ENCODE measurements at regions not wholly inside any gene's neighbourhood (a gene's known extent, or its start where the extent isn't known, plus 50 kb on each side); places are given as distances from the start of the nearest gene placed in this dataset.

DNA sequence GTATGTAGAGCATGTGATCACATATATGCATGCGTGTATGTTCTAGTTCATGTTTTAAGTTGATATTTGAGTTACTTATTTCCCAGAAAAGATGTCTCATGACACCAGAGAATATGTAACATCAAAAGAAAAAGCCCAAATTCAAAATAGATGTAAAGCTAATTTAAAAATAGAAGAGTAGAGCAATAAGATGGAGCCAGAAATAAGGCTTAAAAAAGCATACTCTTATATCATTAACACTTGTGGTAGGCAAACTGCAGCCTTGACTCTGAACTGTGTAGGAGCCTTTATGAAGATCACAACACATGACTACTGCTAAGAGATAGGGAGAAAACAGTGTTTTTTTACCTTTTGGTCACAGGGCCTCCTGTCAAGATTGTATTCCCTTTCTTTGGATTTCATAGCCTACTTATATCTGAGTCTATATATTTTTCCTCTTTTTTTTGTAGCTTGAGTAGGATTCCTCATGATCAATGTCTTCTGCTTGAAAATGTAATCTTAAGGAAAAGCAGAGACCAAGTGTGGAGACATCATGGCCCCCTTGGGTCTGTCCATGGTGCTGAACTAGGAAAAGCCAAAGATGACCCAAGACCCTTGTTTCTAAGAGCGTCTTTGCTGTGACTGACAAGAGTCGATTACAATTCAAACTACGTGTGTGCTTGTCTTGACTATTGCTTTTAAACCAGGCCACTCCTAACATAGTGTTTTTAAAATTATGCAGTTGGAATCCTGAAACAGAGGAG is 390.4 kb downstream of the SHISA9 start:
- DNase-seq (ENCODE audit: low spot score), result no peak

DNA sequence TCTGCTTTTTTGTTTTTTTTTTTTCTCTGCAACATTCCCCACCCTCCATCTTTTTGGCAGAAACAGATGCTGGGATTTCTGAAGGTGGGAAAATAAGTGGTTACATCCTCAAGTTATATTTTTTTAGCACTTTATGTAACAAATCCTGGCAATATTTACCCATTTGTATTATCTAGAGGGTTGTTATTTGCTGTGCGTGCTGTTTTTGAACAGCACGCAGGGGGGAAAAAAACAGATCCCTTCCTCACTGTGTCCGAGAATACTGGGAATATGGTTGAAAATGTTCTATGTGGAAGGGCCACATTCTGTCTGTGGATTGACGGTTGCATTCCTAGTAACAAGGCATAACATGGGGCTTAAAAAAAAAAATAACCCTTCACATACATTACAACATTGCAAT is 394.8 kb downstream of the SHISA9 start:
- no peak for DNase-seq (ENCODE audit: low spot score)

DNA sequence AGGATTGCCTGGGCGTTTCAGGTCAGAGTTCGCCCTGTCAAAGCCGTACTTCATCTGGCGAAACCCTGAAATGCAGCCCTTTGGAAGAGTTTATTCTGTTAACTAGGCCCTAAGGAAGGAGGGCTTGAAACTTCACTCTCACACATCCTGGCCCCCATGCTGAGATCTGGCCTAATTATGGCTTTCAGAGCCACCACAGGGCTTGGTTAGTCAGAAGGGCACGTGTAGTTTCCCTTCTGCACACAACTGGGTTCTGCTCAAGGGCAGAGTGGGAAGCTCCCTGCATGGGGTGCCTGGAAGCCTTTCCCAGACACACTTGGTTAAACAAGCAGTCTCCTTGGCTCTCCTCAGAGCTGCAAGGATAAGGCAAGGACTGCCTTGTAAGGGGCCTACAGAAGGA is 397.3 kb downstream of the SHISA9 start:
- DNase-seq (ENCODE audit: low spot score), result no peak

DNA sequence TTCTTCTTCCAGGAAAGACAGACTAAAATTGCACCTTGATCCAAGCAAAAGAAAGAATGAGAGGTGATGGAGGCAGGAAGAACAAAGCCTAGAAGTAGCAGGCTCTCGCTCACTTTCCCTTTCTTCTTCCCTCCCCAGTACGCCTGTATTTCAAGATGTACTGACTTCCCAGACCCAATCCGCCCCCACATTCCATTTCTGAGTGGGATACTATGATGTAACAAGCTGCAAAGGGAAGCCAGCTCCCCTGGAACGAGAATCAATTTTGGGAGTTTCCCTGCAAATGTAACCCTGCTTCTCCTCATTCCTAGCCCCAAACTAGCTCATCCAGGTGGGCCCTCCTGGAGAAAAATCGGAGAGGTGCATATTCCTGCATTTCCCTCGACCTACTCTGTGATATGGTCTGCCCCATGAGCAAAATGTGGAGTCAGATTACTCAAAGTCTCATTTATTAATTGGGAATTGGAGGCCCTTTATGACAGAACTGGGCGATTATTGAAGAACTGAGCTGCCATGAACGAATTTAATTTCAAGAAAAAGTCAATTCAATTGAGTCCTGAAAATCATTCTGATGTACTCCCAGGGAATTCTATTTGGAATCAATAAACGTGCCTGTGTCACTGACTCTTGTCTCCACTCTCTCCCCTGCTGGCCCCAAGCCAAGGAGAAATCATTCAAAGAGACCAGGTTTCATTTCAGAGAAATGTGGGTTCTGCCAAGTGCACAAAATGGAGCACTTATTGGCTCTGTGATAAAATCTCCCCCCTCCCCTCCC is 398.9 kb downstream of the SHISA9 start:
- DNase-seq (ENCODE audit: low spot score), result no peak

DNA sequence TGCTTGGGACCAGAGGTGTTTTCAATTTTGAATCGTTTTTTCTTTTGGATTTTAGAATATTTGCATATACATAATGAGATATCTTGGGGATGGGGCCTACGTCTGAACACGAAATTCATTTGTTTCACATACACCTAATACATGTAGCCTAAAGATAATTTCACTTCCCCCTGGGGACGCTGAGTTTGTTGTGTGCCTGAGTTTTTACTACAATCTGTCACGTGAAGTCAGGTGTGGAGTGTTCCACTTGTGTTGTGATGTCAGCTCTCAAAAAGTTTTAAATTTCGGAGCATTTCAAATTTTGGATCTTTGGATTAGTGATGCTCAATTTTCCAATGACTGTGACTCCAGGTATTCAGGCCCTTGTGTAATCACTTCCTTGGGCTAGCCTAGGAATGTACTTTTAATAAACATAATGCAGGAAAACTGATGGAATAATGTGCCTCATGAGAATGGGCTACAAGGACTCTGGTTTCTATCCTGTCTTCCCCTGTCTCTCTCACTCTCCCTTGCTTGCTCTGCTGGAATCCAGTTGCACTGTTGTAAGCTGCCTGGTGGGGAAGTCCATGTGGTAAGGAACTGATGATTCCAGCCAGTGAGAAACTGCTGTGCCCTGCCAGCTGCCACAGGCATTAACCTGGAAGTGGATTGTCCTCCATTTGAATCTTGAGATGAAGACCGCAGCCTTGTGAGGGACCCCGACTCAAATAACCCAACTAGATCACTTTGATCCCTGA is 403.8 kb downstream of the SHISA9 start:
- DNase-seq (ENCODE audit: low spot score), result no peak

DNA sequence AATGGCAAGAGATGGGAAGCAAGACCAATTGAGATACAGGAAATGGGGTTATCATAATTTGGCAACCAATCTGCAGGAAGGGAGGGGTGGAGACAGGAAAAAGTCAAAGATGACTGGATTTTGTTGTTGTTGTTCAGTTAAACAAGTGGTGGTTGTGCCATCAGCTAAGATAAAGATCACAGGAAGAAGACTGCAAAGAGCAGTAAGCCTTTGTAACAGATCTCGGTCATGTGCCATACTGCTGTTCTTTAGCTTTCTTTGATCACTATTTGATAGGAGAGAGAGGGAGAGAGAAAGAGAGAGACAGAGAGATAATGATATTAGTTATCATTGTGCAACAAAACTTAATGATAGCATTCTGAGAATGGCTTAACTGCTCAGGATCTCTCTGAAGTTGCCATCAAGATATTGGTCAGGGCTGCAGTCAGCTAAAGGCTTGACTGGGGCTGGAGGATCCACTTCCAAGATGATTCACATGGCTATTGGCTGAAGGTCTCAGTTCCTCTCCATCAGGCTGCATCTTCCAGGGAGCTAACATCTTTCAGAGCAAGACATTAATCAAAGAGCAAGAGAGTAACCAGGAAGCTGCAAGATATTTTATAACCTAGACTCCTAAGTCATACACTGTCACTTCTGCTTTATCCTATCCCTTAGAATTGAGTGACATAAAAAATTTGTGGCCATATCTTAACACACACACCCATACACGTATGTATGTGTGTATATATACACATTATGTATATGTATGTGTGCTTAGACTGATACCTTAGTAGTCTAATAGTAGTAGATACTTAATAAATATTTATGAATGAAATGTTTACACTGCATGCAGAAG is 405.0 kb downstream of the SHISA9 start:
- no peak for DNase-seq (ENCODE audit: low spot score)

DNA sequence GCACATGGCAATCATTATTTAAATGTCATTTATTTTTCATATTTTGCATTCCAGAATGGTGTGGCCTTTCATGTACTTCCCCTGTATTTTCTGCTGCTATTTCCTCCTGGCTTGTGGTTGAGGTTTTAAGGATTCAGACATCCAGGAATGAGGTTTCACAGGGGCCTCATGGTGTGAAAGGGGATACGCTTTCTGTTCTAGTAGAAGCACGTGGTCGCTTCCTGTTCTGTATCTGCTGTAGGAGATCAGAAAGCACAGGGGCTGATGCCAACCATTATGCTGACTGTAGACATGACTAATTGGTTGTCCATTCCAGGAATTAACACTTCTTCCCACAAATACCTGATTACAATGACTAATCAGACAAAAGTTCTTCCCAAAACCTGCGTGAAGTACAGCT is 405.9 kb downstream of the SHISA9 start:
- DNase-seq (ENCODE audit: low spot score), result no peak

DNA sequence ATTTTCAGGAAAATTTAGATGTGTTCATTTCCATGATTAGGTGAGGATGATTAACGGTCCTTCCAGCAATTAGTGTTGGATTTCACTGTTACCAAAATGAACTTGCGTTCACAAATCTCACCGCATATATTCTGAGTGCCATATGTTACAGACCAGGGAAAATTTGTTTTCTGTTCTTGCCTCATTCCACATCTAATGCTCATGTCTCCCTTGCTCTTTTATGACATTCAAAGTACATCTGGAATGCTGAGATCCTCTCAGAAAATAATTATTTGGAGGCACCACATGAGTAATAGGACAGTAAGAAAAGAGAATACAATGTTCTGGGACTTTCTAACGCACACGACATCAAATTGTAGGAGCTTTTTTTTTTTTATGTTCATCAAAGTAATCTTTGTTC is 406.5 kb downstream of the SHISA9 start:
- no peak for DNase-seq (ENCODE audit: low spot score)

DNA sequence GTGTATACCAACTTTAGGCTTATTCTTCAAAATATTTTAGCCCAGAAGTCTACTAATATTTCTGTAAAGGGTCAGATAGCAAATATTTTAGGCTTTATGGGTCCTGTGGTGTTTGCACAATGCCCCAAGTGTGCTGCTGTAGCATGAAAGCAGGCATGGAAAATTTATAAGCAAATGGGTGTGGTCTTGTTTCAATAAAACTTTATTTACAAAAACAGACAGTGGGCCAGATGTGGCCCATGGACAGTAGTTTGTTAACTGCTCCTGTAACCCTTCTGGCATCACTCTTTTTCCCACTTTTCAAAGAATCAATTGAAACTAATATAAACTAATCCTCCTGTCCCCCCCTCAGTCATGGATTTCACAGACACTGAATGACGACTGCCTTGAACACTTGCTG is 410.7 kb downstream of the SHISA9 start:
- no peak for DNase-seq (ENCODE audit: low spot score)

DNA sequence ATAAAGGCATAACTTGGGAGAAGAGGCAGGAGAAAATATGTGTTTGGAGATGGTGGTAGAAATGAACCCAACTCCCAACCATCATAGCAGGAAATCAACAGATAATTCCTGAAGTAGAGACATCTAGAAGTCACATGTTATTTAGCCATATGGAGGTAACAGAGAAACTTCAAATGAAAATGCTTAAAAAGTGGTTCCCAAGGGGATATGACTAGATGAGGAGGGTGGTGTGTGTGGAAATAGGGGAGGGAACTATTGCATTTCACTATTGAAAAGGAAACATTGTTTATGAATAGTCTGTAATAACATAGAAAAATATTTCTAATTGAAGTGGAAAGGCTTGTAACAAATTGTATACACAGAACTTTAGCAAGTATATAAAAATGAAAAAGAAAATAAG is 412.0 kb downstream of the SHISA9 start:
- DNase-seq (ENCODE audit: low spot score), result no peak

DNA sequence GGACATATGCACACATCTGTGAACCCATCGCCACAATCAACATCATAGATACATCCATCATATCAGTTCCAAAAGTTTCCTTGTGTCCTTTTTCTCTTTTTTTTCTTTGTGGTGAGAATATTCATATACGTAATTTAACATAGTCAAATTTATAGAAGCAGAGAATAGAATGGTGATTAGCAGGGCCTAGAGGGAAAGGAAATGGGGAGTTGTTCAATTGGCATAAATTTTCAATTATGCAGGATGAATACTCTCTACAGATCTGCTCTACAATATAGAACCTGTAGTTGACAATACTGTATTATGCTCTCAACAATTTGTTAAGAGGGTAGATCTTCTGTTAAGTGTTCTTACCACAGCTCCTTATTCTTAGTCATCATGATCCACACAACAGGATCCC is 413.2 kb downstream of the SHISA9 start:
- no peak for DNase-seq (ENCODE audit: low spot score)

DNA sequence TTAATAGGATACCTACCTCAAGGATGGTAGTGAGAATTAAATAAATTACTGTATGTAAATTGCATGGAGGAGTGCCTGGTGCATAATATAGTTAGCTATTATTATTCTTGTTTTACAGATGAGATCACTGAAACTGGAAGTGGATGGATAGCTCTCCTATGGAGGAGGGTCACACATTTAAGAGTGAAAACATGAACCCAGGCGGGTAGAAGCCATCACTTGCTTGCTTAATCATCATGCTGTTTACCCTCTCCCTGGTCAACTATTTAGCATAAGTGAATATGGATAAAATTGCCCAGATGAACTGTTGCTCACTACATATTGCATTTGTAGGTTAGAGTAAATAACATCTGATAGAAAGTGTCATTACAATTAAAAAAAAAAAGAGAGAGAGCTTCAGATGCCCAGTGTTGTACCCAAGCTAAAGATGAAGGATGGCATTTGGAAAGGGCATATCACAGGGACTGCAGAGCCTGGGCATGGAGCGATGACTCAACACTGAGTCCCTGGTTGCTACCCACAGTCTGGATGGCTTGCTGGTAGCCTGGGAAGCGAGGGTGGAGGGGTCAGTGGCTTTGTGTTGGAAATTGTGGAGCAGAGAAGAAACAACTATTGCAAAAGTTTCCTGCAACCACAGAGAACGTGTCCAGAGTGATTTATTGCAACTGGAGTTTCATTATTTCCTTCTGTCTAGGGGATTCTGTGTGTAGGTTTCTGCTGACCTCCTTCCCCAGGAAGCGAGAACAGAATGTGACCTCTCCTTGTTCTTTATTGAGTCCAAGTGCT is 414.4 kb downstream of the SHISA9 start:
- DNase-seq (ENCODE audit: low spot score), result no peak

DNA sequence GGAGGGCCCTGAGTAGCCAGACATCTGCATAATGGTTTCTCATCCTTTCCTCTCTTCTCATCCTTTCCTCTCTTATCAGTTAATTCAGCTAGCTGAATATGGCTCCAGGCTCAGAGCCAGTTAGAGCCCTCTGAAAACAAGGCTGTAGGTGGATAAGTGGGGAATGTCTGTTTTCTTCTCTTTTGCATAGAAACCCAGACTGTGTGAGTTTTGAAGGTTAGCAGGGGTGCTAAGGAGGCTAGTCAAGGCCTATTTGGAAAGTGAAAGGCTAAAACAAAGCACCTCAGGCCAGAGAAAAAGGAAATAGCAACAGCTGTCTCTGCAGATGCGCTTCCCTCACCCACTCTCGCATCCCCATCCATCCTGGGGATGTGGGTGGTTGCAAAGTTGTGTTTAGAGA is 420.9 kb downstream of the SHISA9 start:
- no peak for DNase-seq (ENCODE audit: low spot score)

DNA sequence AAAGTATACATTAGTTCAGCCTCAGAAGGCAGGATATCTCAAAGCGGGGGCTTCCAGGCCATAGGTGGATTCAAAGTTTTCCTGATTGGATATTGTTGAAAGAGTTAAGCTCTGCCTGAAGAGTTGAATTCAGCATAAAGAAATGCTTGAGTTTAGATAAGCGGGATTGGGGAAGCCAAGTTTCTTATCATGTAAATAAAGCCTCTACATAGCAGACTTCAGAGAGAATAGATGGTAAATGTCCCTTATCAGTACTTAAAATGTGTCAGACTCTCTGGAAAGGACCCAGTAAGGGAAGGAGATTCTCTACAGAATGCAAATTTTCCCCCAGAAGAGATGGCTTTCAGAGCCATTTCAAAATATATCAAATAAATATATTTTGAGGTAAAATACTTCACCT is 423.5 kb downstream of the SHISA9 start:
- no peak for DNase-seq (ENCODE audit: low spot score)

DNA sequence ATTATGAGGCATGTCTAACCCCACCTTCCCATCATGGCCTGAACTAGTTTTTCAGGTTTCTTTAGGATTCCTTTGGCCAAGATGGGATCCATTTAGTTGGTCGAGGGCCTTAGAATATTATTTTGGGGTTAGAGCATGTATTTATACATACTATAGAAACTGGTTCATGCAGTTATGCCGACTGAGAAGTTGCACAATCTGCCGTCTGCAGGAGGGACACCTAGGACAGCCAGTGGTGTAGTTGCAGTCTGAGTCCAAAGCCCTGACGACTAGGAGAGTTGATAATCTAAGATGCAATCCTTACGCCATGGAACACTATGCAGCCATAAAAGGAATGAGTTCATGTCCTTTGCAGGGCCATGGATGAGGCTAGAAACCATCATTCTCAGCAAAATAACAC is 424.0 kb downstream of the SHISA9 start:
- DNase-seq (ENCODE audit: low spot score), result no peak

DNA sequence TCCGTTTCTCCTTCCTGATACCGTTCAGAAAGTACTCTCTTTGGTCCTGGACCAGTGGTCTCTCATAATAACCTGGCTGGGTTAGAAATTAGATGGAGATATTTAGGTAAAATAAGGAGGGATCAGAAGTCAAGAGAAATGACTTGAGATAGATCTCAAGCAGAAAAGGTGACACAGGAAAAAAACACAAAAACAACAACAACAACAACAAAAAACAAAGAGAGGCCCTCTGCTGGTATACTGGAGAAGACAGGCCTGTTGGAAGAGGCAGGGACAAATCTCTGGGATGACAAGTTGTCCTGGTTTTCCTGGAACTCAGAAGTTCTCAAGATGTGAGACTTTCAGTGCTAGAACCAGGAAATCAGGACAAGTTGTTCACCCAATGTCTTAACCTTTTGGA is 430.5 kb downstream of the SHISA9 start:
- DNase-seq (ENCODE audit: low spot score), result no peak

DNA sequence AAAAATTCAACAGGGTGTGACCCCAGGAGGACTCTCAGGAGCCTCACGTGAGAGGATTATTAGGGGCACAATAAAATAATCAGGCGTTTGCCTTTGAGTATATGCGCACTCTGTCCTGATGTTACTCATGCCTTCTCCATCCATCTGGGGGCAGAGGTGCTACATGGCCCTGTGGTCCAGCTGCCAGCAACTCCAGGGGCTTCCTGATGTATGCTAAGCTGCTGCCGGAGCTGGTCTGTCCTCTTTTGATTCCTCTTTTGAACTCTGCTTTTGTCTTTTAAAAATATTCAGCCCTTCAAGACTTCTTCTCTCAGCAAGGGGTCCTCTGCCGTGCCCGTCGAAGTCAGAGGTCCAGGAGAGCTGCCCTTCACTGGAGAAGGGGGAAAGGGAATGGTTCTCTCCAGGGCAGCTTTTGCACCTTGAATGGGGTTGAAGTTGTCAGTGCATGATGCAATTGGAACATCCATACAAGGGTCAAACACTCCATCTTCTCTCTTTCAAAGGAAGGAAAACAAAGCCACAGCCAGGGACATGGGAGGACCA is 431.4 kb downstream of the SHISA9 start:
- no peak for DNase-seq (ENCODE audit: low spot score)

DNA sequence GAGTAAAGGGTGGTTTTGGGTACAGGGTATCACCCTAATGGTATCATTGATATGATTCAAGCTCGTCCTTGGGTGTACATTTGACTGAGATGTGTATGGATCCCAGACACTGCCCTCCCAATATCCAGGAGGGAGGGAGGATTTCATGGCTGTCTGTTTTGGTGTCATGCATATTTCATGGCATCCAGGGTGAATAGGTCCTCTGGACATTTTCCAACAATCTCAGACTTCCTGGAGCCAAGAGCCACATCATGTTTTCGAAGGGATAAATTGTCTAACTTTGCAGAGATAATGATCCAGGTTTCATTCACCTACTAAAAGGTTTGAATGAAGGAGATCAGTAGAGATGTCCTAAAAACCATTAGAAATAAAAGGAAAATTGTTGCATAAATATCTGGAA is 431.9 kb downstream of the SHISA9 start:
- no peak for DNase-seq (ENCODE audit: low spot score)

DNA sequence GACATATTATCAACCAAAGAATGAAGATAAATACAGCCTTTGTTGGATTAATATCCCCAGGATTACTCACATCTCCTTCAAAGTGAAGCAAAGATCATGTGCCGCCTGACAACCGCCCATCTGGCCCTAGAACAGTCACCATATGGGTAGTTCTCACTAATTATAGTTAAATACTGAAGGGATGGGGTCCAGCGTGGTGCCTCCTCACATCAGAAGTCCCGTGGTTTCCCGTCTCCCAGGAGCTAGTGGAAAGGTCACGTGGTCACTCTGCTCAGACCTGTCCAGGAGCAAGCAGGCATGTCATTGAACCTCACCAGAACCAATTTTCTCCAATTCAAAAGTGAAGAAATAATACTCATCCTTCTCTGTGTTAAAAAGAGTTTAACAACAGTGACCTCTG is 434.5 kb downstream of the SHISA9 start:
- no peak for DNase-seq (ENCODE audit: low spot score)

DNA sequence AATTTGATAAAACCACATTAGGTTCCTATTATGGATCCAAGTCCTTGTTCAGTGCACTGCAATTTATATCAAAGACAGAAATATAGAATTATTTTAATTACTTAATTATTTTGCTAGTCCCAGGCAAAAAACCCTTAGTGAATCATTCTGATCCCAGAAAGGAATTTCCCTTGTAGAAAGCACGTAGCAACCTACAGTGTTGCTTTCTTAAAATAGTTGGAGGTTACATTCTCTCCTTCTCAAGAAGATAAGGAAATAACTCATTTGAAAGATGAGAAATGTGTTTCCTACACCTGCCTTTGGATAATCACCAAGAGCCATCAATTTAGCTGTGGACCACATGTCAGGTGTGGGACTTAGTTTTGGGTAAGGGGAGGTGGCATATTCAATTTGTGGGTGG is 434.9 kb downstream of the SHISA9 start:
- no peak for DNase-seq (ENCODE audit: low spot score)

Data from ureter (tissue), 1 donor.